ENCODE measurements at regions not wholly inside any gene's neighbourhood (a gene's known extent, or its start where the extent isn't known, plus 50 kb on each side); places are given as distances from the start of the nearest gene placed in this dataset.
A peak's percentile ranks its signal among the peaks of the same experiment; 100 is the strongest.
"Not testable (repeated sequence)": the region's sequence is repeated elsewhere in the genome, so short reads cannot be mapped to it uniquely, and the experiment has no call there.

DNA sequence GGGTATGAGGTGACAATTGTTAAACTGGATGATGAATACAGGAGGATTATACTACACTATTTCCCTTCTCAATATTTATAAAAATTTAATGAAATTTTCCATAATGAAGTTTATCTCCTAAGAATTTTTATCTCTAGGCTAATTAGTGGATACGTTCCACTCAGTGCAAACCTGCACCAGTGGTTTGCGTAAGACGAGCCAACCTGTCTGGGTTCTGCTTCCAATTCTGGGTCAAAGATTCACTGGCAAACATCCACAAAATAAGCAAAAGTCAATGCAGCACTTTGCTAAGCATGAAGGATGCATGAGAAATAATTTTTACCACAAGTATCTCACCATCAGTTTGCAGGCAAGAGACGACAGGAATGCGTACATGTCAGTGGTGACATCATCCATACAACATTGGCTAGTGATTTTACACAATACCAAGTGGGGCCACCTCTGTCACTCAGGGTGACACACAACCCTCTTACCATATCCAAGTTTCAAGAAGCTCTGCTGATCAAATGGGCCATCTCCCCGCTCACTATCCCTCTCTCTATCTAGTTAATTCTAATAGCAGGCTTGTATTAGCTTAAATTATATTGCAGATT is 51.7 kb downstream of the FAM50B start:
- no peak for DNase-seq

GRCh38 chr6:3902871-3903648 is 53.9 kb downstream of the FAM50B start:
- DNase-seq: no peak

GRCh38 chr6:3904518-3904917 is 55.3 kb downstream of the FAM50B start:
- no peak for DNase-seq

GRCh38 chr6:3905945-3906845 is 57.0 kb downstream of the FAM50B start:
- DNase-seq: no peak

DNA sequence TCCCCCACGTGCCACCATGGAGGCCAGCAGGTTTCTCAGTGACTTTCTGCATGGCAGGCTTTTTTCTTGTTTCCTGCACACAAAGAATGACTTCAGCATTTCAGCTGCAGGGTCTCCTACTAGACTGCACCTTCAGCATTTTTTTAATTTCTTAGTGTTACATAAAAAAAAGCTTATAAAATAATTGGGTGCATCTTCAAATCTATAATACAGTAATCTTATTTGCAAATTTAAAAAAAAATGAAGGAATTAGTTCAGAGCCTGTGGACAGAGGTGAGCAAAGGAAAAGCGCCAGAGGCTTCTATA is 57.6 kb downstream of the FAM50B start:
- DNase-seq: no peak

DNA sequence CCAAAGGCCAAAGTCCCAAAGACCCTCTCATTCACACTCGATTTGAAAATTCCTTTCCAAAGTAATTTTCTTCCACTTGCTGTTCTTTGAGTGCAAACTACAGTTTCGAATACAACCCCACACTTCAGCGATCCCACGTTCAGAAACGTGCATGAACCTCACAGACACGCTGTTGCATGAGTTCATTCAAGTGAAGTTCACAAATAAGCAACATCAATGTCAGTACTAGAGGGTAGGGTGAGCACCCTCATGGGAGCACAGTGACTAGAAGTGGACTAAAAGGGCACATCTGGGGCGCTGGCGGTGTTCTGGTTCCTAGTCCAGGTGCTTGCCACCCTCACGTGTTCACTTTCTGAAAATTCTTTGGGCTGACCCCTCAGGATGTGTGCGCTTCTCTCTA is 59.0 kb downstream of the FAM50B start:
- no peak for DNase-seq

DNA sequence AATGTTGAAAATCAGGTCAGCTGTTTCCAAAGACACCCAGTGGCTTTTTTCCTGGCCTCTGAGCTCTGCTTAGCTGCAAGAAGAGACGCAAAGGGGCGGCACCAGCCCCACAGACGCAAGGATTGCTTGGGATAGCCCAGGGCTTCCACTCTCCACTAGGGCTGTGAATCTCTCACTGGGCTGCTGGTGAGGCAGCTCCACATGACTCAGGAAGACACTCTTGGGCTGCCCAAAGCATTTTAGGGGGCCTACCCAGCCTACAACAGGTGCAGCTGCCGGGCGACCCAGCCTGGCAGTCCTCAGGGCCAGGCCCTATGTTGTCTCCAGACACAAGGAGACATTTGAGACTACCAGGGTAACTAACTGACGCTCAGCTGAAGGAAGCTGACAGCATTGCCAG is 59.8 kb downstream of the FAM50B start:
- DNase-seq: no peak

GRCh38 chr6:3910106-3910663 is 61.0 kb downstream of the FAM50B start:
- DNase-seq: no peak

DNA sequence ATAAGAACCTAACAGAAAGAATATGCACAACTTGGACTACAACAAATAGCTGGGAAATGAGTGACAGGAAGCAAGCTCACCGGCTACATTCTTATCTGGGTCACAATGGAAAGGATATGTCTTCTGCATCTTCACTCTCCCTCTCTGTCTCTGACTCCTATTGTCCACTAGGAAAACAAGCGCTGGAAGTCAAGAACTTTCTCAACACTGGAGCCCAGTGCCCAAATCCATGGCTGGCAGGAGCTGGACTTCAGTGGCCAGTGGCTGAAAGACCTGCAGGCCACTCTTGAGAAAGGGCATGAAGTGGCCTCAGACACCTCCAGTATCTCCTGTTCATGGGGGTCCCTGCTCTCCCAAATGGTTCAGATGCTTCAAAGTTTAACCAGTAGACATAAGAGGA is 62.0 kb downstream of the FAM50B start:
- no peak for DNase-seq

- DNase-seq: peak; percentile 86
These were observed 62.6 kb downstream of the FAM50B start for GRCh38 chr6:3911614-3912336.

- DNase-seq: no peak
These were observed 63.3 kb downstream of the FAM50B start for GRCh38 chr6:3912361-3913076.

DNA sequence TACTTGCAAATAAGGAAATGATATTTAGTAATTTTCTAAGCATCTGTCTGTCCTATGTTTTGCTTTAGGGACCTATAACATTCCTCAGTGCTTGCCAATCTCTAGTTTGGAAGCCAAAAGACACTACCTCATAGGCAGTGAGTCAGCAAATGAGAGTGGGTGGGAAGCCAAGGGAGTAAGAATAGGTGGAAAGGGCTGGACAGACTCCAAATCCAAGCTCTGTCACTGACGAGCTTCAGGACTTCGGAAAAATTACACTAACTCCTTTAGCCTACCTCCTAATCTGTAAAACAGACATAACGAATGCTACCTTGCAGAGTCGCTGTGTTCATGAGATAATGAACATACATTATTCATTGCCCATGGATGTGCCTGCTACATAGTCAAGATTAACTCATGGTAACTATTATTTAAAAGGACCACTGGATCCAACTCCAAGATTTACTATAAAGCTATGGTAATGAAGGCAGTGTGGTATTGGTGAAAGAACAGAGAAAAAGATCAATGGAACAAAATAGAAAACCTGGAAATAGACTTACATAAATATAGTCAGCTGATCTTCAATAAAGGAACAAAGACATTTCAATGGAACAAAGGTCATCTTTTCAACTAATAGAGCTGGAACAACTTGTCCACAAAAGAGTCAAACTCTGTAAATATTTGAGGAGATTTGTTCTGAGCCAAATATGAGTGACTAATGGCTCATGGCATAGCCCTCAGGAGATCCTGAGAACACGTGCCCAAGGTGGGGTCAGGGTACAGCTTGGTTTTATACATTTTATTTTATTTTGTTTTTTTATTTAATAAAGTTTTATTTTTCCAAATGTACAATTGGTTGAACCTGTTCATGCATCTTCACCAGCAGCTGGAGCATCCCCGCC is 64.1 kb downstream of the FAM50B start:
- DNase-seq: peak; percentile 86

GRCh38 chr6:3913958-3914337 is 64.8 kb downstream of the FAM50B start:
- DNase-seq: no peak

DNA sequence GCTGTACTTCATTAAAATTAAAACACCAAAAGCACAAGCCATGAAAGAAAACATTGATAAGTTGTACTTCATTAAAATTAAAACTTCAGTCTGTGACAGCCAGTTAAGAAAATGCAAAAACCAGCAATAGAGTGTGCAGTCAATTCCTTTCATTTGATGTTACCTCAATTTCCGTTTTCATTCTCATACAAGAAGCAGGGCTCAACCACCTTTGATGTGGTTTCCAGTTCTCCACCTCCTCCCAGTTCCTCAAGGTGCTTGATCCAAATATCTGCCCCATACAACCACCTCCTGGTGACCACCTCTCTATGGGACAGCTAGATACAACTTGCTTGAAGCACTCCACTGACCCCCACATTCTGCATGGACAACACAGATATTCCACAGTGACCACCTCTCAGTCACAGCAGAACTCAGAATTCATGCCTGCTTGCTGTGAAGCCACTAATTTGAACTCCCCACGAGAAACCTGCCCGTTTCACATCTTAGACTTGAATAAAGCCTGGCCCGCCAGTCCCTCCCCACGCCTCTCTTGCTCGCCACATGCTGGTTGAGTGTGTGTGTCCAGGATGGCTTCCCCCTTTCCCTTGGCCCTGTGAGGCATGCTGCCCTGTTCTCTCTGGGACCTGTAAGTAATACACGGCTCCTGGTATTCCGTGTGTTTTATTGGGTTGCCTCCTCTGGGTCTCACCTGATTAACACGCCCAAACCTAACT is 66.1 kb downstream of the FAM50B start:
- no peak for DNase-seq

DNA sequence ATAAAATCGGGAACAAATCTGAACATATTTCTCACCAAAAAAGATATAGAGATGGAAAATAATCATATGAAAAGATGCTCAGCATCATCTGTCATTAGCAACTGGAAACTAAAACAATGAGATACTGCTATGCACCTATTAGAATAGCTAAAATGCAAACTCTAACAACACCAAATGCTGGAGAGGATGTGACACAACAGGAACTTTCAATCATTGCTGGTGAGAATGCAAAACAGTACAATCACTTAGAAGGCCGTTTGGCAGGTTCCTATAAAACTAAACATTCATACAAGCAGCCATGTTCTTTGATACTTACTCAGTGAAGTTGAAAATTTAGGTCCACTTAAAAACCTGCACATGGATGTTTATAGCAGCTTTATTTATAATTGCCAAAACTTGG is 67.0 kb downstream of the FAM50B start:
- no peak for DNase-seq

DNA sequence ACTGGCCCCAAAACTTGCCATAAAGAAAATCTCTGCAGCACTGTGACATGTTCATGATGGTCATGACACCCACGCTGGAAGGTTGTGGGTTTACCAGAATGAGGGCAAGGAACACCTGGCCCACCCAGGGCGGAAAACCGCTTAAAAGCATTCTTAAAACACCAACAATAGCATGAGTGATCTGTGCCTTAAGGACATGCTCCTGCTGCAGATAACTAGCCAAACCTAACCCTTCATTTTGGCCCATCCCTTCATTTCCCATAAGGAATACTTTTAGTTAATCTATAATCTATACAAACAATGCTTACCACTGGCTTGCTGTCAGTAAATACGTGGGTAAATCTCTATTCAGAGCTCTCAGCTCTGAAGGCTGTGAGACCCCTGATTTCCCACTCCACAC is 67.6 kb downstream of the FAM50B start:
- DNase-seq: not testable (repeated sequence)

- no peak for DNase-seq
These were observed 69.3 kb downstream of the FAM50B start for GRCh38 chr6:3918469-3918868.

GRCh38 chr6:3919130-3919628 is 70.0 kb downstream of the FAM50B start:
- no peak for DNase-seq

- DNase-seq: no peak
These were observed 70.7 kb downstream of the FAM50B start for GRCh38 chr6:3919849-3920248.

- no peak for DNase-seq
These were observed 71.1 kb downstream of the FAM50B start for GRCh38 chr6:3920321-3920720.
